ENCODE measurements at regions not wholly inside any gene's neighbourhood (a gene's known extent, or its start where the extent isn't known, plus 50 kb on each side); places are given as distances from the start of the nearest gene placed in this dataset.

DNA sequence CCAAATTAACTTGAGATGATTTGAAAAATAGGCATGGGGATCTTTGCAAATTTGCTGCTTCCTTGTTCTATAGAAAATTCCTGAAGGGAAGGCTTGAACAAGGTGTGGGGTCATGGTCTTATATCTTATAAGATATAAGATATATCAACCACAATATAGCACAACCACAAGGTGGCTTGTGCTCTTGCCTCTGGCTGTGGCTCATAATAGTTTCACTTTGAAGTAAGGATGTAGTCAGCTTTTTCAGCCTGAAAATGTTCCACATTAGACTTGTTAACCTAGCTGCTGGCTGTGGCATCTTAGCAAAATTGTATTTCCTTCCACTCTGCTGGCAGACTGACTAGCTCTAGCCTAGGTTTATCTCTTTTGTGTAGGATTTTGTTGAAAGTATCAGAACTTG, 169.7 kb downstream of the KLF5 start:
- H3K4me3 ChIP-seq = no peak overlapping the region
- no peak for DNase-seq (ENCODE audit: low spot score in 2 of 2)
- H3K27ac ChIP-seq = no peak overlapping the region
- H3K36me3 ChIP-seq = no peaks in the 10 kb centered on the region
- H3K9me3 ChIP-seq = no peaks in the 10 kb centered on the region
- intact Hi-C loops (cut with DNase I) = no loop called here
- no peak for TF ChIP-seq CTCF (IDR thresholded peaks at IDR 0.05)
- H3K27me3 ChIP-seq = no peaks in the 10 kb centered on the region
- H3K4me1 ChIP-seq = no peaks in the 10 kb centered on the region

DNA sequence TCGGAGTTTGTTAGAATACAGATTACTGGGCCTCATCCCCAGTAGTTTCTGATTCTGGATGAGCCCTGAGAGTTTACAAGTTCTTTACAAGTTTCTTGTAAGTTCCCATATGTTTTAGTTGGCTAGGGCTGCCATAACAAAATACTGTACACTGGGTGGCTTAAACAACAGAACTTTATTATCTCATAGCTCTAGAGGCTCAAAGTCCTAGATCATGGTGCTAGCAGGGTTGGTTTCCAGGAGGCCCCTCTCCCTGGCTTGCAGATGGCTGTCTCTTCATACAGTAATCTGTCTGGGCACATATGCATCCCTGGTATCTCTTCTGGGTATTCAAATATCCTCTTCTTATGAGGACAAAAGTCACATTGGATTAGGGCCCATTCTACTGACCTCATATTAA, 167.2 kb downstream of the KLF5 start:
- Histone ChIP-seq H3K27ac (no peak overlapping the region), H3K4me3 (no peak overlapping the region), H3K36me3 (no peaks in the 10 kb centered on the region), H3K9me3 (no peaks in the 10 kb centered on the region), H3K27me3 (no peaks in the 10 kb centered on the region), H3K4me1 (no peaks in the 10 kb centered on the region)
- intact Hi-C loops (cut with DNase I) = no loop called here
- no peak for DNase-seq (ENCODE audit: low spot score in 2 of 2)
- TF ChIP-seq CTCF (IDR thresholded peaks at IDR 0.05) = no peak

DNA sequence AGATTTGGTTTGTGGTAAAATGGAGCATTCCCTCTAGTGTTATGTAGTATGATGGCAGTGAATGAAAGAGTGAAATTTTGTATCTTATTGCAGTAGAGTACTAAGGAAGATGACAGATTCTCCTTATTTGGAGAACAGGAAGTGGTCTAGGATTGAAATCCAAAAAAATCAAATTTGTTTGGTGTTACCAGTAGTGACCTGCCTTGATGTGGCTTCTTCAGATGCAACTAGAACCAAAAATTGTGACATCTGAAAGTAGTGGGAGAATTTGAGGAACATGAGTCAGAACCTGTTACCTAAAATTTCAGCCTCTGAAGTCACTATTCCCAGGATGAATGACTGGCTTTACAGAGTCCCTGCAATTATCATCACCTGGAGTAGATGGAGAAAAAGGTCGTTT, 165.9 kb downstream of the KLF5 start:
- Histone ChIP-seq H3K36me3 (no peaks in the 10 kb centered on the region), H3K9me3 (no peaks in the 10 kb centered on the region), H3K4me1 (no peaks in the 10 kb centered on the region), H3K27me3 (no peaks in the 10 kb centered on the region), H3K27ac (no peak overlapping the region), H3K4me3 (no peak overlapping the region)
- DNase-seq (ENCODE audit: low spot score in 2 of 2) = no peak
- intact Hi-C loops (cut with DNase I) = no loop called here
- no peak for TF ChIP-seq CTCF (IDR thresholded peaks at IDR 0.05)

- intact Hi-C loops (cut with DNase I) = no loop called here
- no peak for TF ChIP-seq CTCF (IDR thresholded peaks at IDR 0.05)
- Histone ChIP-seq H3K4me1 (no peaks in the 10 kb centered on the region), H3K36me3 (no peaks in the 10 kb centered on the region), H3K27ac (no peak overlapping the region), H3K9me3 (no peaks in the 10 kb centered on the region), H3K27me3 (no peaks in the 10 kb centered on the region), H3K4me3 (no peak overlapping the region)
- DNase-seq (ENCODE audit: low spot score in 2 of 2) = no peak
Measured at GRCh38 chr13:73223372-73223781, 164.6 kb downstream of the KLF5 start.

- H3K36me3 ChIP-seq = no peaks in the 10 kb centered on the region
- H3K27ac ChIP-seq = no peak overlapping the region
- no peak overlapping the region for H3K4me3 ChIP-seq
- TF ChIP-seq CTCF (IDR thresholded peaks at IDR 0.05) = no peak
- H3K27me3 ChIP-seq = no peaks in the 10 kb centered on the region
- H3K4me1 ChIP-seq = no peaks in the 10 kb centered on the region
- intact Hi-C loops (cut with DNase I) = no loop called here
- no peaks in the 10 kb centered on the region for H3K9me3 ChIP-seq
- DNase-seq (ENCODE audit: low spot score in 2 of 2) = no peak
Measured at GRCh38 chr13:73222627-73223305, 164.0 kb downstream of the KLF5 start.
